Activated naive CD4-positive, alpha-beta T cell treated with anti-CD3 and anti-CD28 coated beads for 36 hours (primary cell): ENCODE measurements at regions not wholly inside any gene's neighbourhood (a gene's known extent, or its start where the extent isn't known, plus 50 kb on each side); places are given as distances from the start of the nearest gene placed in this dataset.

Experiments used
- CTCF ChIA-PET: fragments of 350-600 bp; sonication (Branson Sonifier 250); formaldehyde crosslinking; loops from one replicate; lab custom pipeline; 2021; ENCODE audit warnings: antibody characterized with exemption; lab: Charles Lee
- DNase-seq: peaks from one replicate; pipeline ENCODE4 v3.0.0-alpha.2; 2020
- H3K27ac Mint-ChIP-seq: one replicate; pipeline ENCODE4 v1.8.0; 2021; ENCODE audit warnings: mild to moderate bottlenecking, mixed read lengths
- H3K27me3 Mint-ChIP-seq: one replicate; pipeline ENCODE4 v1.8.0; 2021; ENCODE audit warnings: low read depth, mixed read lengths
- H3K36me3 Mint-ChIP-seq: one replicate; pipeline ENCODE4 v1.8.0; 2021; ENCODE audit warnings: low read depth, mixed read lengths
- H3K4me1 Mint-ChIP-seq: one replicate; pipeline ENCODE4 v1.8.0; 2021; ENCODE audit warnings: low read depth, mixed read lengths
- H3K4me3 Mint-ChIP-seq: one replicate; pipeline ENCODE4 v1.8.0; 2021; ENCODE audit warnings: mild to moderate bottlenecking, moderate library complexity, mixed read lengths
- H3K9me3 Mint-ChIP-seq: one replicate; pipeline ENCODE4 v1.8.0; 2021; ENCODE audit warnings: mixed read lengths
- intact Hi-C: fragments of 100-400 bp; cut with micrococcal nuclease; formaldehyde crosslinking; loops from one replicate; pipeline ENCODE4 v1.15.1; 2023

DNA sequence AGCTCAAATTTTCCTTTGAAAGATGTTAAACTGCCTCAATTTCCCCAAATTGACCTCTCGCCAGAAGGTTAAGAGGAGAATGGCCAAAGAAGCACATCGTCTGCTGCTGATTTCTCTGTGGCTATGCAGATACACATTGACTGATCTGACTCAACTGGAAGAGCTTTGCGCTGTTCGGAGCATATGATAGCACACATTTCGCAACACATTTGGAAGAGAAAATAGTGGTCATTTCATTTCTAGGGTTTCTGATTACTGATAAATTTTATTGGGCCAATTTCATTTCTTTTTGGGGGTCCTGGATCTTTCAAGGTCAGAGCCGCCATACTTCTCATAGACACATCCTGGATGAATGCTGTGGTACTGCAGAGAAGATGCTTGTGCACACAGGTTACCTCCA is 138.5 kb downstream of the TMEM200C start:
- Mint-ChIP-seq H3K27me3 (peaks cover 43% of the 10 kb centered on the region), H3K4me1 (no peaks in the 10 kb centered on the region), H3K4me3 (no peak overlapping the region), H3K9me3 (no peaks in the 10 kb centered on the region), H3K36me3 (no peaks in the 10 kb centered on the region), H3K27ac (no peak overlapping the region)
- intact Hi-C loops: no loop called here
- CTCF ChIA-PET: interaction anchor here (1.1 kb wide), 1 partner anchor 16 kb away, joined by 3 read pairs; no protein-coding TSS in a partner anchor
- no peak for DNase-seq

GRCh38 chr18:5747678-5748077 is 147.6 kb downstream of the TMEM200C start:
- H3K9me3 Mint-ChIP-seq: no peaks in the 10 kb centered on the region
- CTCF ChIA-PET: no interaction called here
- no peaks in the 10 kb centered on the region for H3K4me1 Mint-ChIP-seq
- H3K27me3 Mint-ChIP-seq: peaks cover 7% of the 10 kb centered on the region
- H3K4me3 Mint-ChIP-seq: no peak overlapping the region
- H3K36me3 Mint-ChIP-seq: no peaks in the 10 kb centered on the region
- intact Hi-C loops: no loop called here
- no peak overlapping the region for H3K27ac Mint-ChIP-seq
- no peak for DNase-seq

DNA sequence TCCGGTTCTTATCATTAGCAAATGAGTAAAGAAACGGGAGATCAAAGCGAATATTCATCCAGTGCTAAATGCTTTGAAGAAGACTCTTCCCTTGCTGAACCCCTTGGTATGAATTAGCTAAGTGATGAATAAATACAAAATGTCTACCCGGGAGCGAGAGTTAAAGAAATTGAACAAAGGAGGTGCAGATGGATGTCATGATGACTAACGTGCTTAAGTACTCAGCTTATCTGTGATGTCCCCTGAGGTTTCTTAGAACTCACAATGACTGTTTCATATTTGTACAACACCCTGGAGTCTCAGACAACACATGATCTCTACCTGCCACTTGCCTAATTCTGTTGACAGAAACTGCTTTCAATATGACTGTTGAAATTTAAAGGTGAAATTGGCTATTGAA is 148.5 kb downstream of the TMEM200C start:
- no peaks in the 10 kb centered on the region for H3K4me1 Mint-ChIP-seq
- intact Hi-C loops: no loop called here
- H3K36me3 Mint-ChIP-seq: no peaks in the 10 kb centered on the region
- no peak overlapping the region for H3K27ac Mint-ChIP-seq
- peaks cover 3% of the 10 kb centered on the region for H3K27me3 Mint-ChIP-seq
- no peaks in the 10 kb centered on the region for H3K9me3 Mint-ChIP-seq
- H3K4me3 Mint-ChIP-seq: no peak overlapping the region
- CTCF ChIA-PET: no interaction called here
- DNase-seq: no peak

GRCh38 chr18:5744659-5745058 is 150.7 kb downstream of the TMEM200C start:
- CTCF ChIA-PET: no interaction called here
- Mint-ChIP-seq H3K27me3 (peaks cover 5% of the 10 kb centered on the region), H3K27ac (no peak overlapping the region), H3K9me3 (no peaks in the 10 kb centered on the region), H3K4me1 (no peaks in the 10 kb centered on the region), H3K4me3 (no peak overlapping the region), H3K36me3 (no peaks in the 10 kb centered on the region)
- intact Hi-C loops: no loop called here
- DNase-seq: no peak

- no peak overlapping the region for H3K4me3 Mint-ChIP-seq
- H3K36me3 Mint-ChIP-seq: no peaks in the 10 kb centered on the region
- CTCF ChIA-PET: no interaction called here
Measured at GRCh38 chr18:5738526-5738925, 156.8 kb downstream of the TMEM200C start.

GRCh38 chr18:5732318-5732717 is 163.0 kb downstream of the TMEM200C start:
- Mint-ChIP-seq H3K4me3 (no peak overlapping the region), H3K27ac (no peak overlapping the region), H3K9me3 (peaks cover 2% of the 10 kb centered on the region), H3K36me3 (no peaks in the 10 kb centered on the region), H3K4me1 (no peaks in the 10 kb centered on the region), H3K27me3 (peaks cover 16% of the 10 kb centered on the region)
- CTCF ChIA-PET: interaction anchor here (0.6 kb wide), 1 partner anchor 9 kb away, joined by 3 read pairs; no protein-coding TSS in a partner anchor
- intact Hi-C loops: no loop called here
- DNase-seq: no peak

More at GRCh38 chr18:5738526-5738925, 156.8 kb downstream of the TMEM200C start:
- no peaks in the 10 kb centered on the region for H3K4me1 Mint-ChIP-seq
- H3K27me3 Mint-ChIP-seq: peaks cover 15% of the 10 kb centered on the region
- H3K9me3 Mint-ChIP-seq: no peaks in the 10 kb centered on the region
- intact Hi-C loops: no loop called here
- no peak overlapping the region for H3K27ac Mint-ChIP-seq
- no peak for DNase-seq

DNA sequence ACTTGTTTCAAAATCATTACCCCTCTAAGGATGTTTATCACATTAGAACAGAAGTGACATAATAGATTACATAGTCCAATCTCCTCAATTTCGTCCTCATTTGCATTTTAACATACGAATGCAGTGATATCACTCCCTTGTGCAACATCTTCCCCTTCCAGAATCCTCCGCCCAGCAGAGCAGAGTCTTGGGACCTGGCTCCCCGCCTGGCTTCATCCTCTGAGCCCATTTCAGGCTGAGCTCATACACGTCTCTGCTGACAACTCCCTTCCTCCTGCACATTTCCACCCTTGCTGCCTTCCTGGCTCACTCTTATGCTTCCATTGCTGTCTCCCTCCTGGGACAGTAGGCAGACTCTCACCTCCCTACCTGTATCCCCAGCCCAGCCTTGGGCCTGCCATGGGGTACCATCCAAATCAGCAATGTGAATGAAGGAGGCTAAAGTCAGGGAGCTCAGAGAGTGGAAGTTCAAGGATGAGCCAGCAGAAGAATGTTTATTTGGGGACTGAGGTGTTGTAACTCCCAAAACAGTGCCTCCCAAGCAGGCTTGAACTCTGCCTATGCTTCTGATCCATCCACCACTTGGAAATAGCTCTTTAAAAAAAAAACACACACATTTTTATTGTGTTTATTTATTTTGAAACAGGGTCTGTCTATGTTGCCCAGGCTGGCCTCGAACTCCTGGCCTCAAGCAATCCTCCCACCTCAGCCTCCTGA is 165.2 kb downstream of the TMEM200C start:
- Mint-ChIP-seq H3K4me3 (no peak overlapping the region), H3K36me3 (no peaks in the 10 kb centered on the region), H3K27ac (no peak overlapping the region), H3K27me3 (peaks cover 11% of the 10 kb centered on the region), H3K4me1 (no peaks in the 10 kb centered on the region), H3K9me3 (peaks cover 2% of the 10 kb centered on the region)
- CTCF ChIA-PET: no interaction called here
- no peak for DNase-seq
- intact Hi-C loops: no loop called here

DNA sequence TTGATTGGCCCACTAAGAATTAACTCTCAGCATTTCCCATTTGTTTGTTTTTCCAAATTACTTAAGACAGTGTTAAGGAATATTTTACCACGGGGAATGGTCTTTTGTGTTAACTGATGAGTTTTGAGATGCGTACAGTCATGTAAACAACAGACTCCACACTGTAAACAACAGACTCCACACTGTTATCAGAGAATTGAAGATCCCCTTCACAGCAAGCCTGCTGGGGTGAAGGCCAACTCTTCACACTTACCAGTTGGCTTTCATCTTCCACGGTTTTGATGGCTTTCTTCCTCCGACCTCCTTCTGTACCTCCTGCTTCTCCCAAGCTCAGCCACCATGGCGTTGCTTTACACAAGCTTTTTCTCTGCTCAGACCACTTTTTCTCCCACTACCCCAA is 166.8 kb downstream of the TMEM200C start:
- Mint-ChIP-seq H3K4me1 (no peaks in the 10 kb centered on the region), H3K27me3 (peaks cover 9% of the 10 kb centered on the region), H3K36me3 (no peaks in the 10 kb centered on the region), H3K4me3 (no peak overlapping the region), H3K27ac (no peak overlapping the region), H3K9me3 (peaks cover 2% of the 10 kb centered on the region)
- DNase-seq: no peak
- CTCF ChIA-PET: no interaction called here
- intact Hi-C loops: no loop called here

- CTCF ChIA-PET: no interaction called here
- Mint-ChIP-seq H3K4me1 (no peaks in the 10 kb centered on the region), H3K4me3 (no peak overlapping the region), H3K27ac (no peak overlapping the region), H3K9me3 (no peaks in the 10 kb centered on the region), H3K27me3 (peaks cover 5% of the 10 kb centered on the region), H3K36me3 (no peaks in the 10 kb centered on the region)
- no peak for DNase-seq
- intact Hi-C loops: no loop called here
Measured at GRCh38 chr18:5726011-5726410, 169.3 kb downstream of the TMEM200C start.

DNA sequence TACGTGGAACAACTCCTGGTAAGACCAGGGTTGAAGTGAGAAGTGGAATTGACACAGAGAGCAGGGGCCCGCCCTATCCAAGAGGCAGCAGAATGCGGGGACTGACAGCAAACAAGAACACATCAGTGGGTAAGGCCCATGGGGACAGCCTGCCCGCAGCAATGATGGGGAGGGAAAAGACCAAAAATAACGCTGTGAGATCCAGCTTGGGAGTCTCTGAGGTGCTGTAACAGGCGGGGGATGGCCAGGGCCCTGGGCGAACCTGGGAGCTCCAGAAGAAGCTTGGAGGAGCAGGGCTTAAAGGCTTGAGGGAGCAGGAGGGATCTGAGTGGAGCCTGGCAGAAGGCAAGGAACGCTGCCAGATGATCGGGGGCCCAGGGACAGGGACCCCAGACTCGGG is 173.4 kb downstream of the TMEM200C start:
- intact Hi-C loops: no loop called here
- DNase-seq: no peak
- Mint-ChIP-seq H3K36me3 (no peaks in the 10 kb centered on the region), H3K27me3 (peaks cover 11% of the 10 kb centered on the region), H3K4me1 (no peaks in the 10 kb centered on the region), H3K4me3 (no peak overlapping the region), H3K9me3 (no peaks in the 10 kb centered on the region), H3K27ac (no peak overlapping the region)
- CTCF ChIA-PET: no interaction called here

- Mint-ChIP-seq H3K9me3 (no peaks in the 10 kb centered on the region), H3K36me3 (no peaks in the 10 kb centered on the region), H3K27me3 (peaks cover 11% of the 10 kb centered on the region), H3K27ac (no peak overlapping the region), H3K4me1 (no peaks in the 10 kb centered on the region), H3K4me3 (no peak overlapping the region)
- CTCF ChIA-PET: interaction anchor here (0.7 kb wide), 1 partner anchor 119 kb away, joined by 3 read pairs; no protein-coding TSS in a partner anchor
- no peak for DNase-seq
- intact Hi-C loops: no loop called here
Measured at GRCh38 chr18:5720132-5720531, 175.2 kb downstream of the TMEM200C start.

DNA sequence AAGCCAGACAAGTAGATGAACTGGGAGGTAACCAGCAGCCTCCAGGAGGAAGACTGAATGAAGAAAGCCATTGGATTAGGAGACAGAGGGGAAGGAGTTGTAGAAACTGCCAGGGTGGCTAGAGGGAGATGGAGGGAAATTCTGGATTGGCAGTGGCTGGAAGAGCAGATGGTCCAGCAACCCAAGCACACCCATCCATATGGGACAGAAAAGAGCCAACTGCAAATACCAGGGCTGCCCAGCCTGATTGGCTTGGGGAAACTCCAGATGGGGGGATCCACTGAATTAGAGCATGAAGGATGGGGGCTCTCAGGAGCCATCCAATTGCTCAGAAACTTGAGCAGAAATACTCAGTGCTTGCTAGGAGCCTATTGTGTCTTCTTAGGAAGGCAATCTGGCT is 173.5 kb upstream of the EPB41L3 start:
- peaks cover 11% of the 10 kb centered on the region for H3K27me3 Mint-ChIP-seq
- H3K27ac Mint-ChIP-seq: no peak overlapping the region
- intact Hi-C loops: no loop called here
- no peaks in the 10 kb centered on the region for H3K4me1 Mint-ChIP-seq
- no peaks in the 10 kb centered on the region for H3K9me3 Mint-ChIP-seq
- CTCF ChIA-PET: no interaction called here
- DNase-seq: no peak
- H3K36me3 Mint-ChIP-seq: no peaks in the 10 kb centered on the region
- no peak overlapping the region for H3K4me3 Mint-ChIP-seq

DNA sequence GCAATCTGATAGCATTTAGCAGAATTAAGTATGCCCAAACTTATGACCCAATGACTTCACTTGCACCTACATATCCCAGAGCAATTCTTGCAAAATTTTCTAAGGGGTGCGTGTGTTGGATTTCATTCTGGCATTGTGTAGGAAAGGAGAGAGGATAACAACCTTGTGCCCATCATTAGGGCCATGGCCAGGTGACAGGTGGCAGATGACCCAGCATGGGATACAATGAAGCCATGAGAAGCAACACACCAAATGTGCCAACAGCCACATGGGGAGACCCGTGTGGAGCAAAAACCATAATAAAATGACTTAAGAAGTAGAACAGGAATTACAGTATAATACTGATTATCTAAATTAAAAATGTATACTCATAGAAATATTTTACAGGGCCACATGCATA is 166.9 kb upstream of the EPB41L3 start:
- no peak for DNase-seq
- no peaks in the 10 kb centered on the region for H3K36me3 Mint-ChIP-seq
- CTCF ChIA-PET: no interaction called here
- peaks cover 10% of the 10 kb centered on the region for H3K27me3 Mint-ChIP-seq
- no peak overlapping the region for H3K4me3 Mint-ChIP-seq
- H3K27ac Mint-ChIP-seq: no peak overlapping the region
- no peaks in the 10 kb centered on the region for H3K4me1 Mint-ChIP-seq
- intact Hi-C loops: no loop called here
- no peaks in the 10 kb centered on the region for H3K9me3 Mint-ChIP-seq
